Stimulated activated naive CD4-positive, alpha-beta T cell treated with Interleukin-2 at 50 U/mL for 16 hours (primary cell): ENCODE measurements at regions not wholly inside any gene's neighbourhood (a gene's known extent, or its start where the extent isn't known, plus 50 kb on each side); places are given as distances from the start of the nearest gene placed in this dataset.

Experiments used
- DNase-seq: peaks from one replicate; lab custom pipeline; 2025; lab: John Stamatoyannopoulos, UW

- no peak for DNase-seq
Measured at GRCh38 chr2:19490846-19491435, 132.5 kb upstream of the OSR1 start.

- no peak for DNase-seq
Measured at GRCh38 chr2:19488009-19488691, 129.7 kb upstream of the OSR1 start.

- DNase-seq, result no peak
Measured at GRCh38 chr2:19484736-19485135, 126.3 kb upstream of the OSR1 start.

GRCh38 chr2:19480673-19481072 is 122.2 kb upstream of the OSR1 start:
- no peak for DNase-seq

GRCh38 chr2:19479666-19480065 is 121.2 kb upstream of the OSR1 start:
- DNase-seq, result no peak

- no peak for DNase-seq
Measured at GRCh38 chr2:19478409-19478808, 120.0 kb upstream of the OSR1 start.

- DNase-seq, result no peak
Measured at GRCh38 chr2:19476327-19476726, 117.9 kb upstream of the OSR1 start.

- DNase-seq, result peak; percentile 1
Measured at GRCh38 chr2:19474128-19474527, 115.7 kb upstream of the OSR1 start.

GRCh38 chr2:19473350-19473749 is 114.9 kb upstream of the OSR1 start:
- no peak for DNase-seq

- no peak for DNase-seq
Measured at GRCh38 chr2:19472391-19472978, 114.1 kb upstream of the OSR1 start.

- no peak for DNase-seq
Measured at GRCh38 chr2:19471491-19471890, 113.1 kb upstream of the OSR1 start.

GRCh38 chr2:19465978-19466377 is 107.6 kb upstream of the OSR1 start:
- no peak for DNase-seq

- no peak for DNase-seq
Measured at GRCh38 chr2:19462256-19462645, 103.8 kb upstream of the OSR1 start.

- no peak for DNase-seq
Measured at GRCh38 chr2:19461504-19462255, 103.3 kb upstream of the OSR1 start.

- no peak for DNase-seq
Measured at GRCh38 chr2:19460761-19461160, 102.3 kb upstream of the OSR1 start.

- DNase-seq, result no peak
Measured at GRCh38 chr2:19458427-19459003, 100.1 kb upstream of the OSR1 start.

GRCh38 chr2:19457809-19458208 is 99.4 kb upstream of the OSR1 start:
- no peak for DNase-seq

- DNase-seq, result no peak
Measured at GRCh38 chr2:19456705-19457309, 98.4 kb upstream of the OSR1 start.

- DNase-seq, result no peak
Measured at GRCh38 chr2:19454125-19454524, 95.7 kb upstream of the OSR1 start.

GRCh38 chr2:19442731-19443130 is 84.3 kb upstream of the OSR1 start:
- DNase-seq, result no peak

GRCh38 chr2:19439081-19439480 is 80.7 kb upstream of the OSR1 start:
- no peak for DNase-seq

- DNase-seq, result no peak
Measured at GRCh38 chr2:19435815-19436214, 77.4 kb upstream of the OSR1 start.
